NCI-H1694 (cell line): ENCODE measurements at regions not wholly inside any gene's neighbourhood (a gene's known extent, or its start where the extent isn't known, plus 50 kb on each side); places are given as distances from the start of the nearest gene placed in this dataset.
"Not testable (repeated sequence)": the region's sequence is repeated elsewhere in the genome, so short reads cannot be mapped to it uniquely, and the experiment has no call there.

Source experiments
- DNase-seq: peaks from one replicate; lab custom pipeline; 2025; lab: John Stamatoyannopoulos, UW

GRCh38 chr10:94125856-94126255 is 132.1 kb downstream of the PLCE1 start:
- no peak for DNase-seq

GRCh38 chr10:94129393-94130130 is 135.8 kb downstream of the PLCE1 start:
- DNase-seq: no peak

- no peak for DNase-seq
Observed at GRCh38 chr10:94131885-94132284, 138.2 kb downstream of the PLCE1 start.

GRCh38 chr10:94133239-94133638 is 139.5 kb downstream of the PLCE1 start:
- peak; percentile 28 for DNase-seq

- no peak for DNase-seq
Observed at GRCh38 chr10:94137747-94138146, 144.0 kb downstream of the PLCE1 start.

- DNase-seq: no peak
Observed at GRCh38 chr10:94138391-94138790, 144.7 kb downstream of the PLCE1 start.

- DNase-seq: no peak
Observed at GRCh38 chr10:94143261-94143660, 149.5 kb downstream of the PLCE1 start.

GRCh38 chr10:94146313-94146712 is 152.6 kb downstream of the PLCE1 start:
- DNase-seq: no peak

GRCh38 chr10:94146746-94147145 is 153.0 kb downstream of the PLCE1 start:
- no peak for DNase-seq

- DNase-seq: no peak
Observed at GRCh38 chr10:94149702-94150101, 156.0 kb downstream of the PLCE1 start.

- DNase-seq: no peak
Observed at GRCh38 chr10:94150541-94151184, 156.9 kb downstream of the PLCE1 start.

GRCh38 chr10:94155722-94156271 is 162.1 kb downstream of the PLCE1 start:
- no peak for DNase-seq

- DNase-seq: no peak
Observed at GRCh38 chr10:94156453-94156852, 162.7 kb downstream of the PLCE1 start.

- not testable (repeated sequence) for DNase-seq
Observed at GRCh38 chr10:94165158-94165611, 171.5 kb downstream of the PLCE1 start.

- DNase-seq: no peak
Observed at GRCh38 chr10:94172332-94172731, 178.6 kb downstream of the PLCE1 start.

- DNase-seq: no peak
Observed at GRCh38 chr10:94173594-94173993, 179.9 kb downstream of the PLCE1 start.

- DNase-seq: no peak
Observed at GRCh38 chr10:94174838-94175237, 181.1 kb downstream of the PLCE1 start.

- DNase-seq: no peak
Observed at GRCh38 chr10:94178475-94179253, 184.1 kb downstream of the NOC3L start.

- no peak for DNase-seq
Observed at GRCh38 chr10:94180576-94180975, 182.2 kb downstream of the NOC3L start.

- no peak for DNase-seq
Observed at GRCh38 chr10:94183666-94184264, 179.0 kb downstream of the NOC3L start.

- no peak for DNase-seq
Observed at GRCh38 chr10:94186722-94187121, 176.0 kb downstream of the NOC3L start.

GRCh38 chr10:94192333-94192732 is 170.4 kb downstream of the NOC3L start:
- no peak for DNase-seq
